ENCODE measurements at regions not wholly inside any gene's neighbourhood (a gene's known extent, or its start where the extent isn't known, plus 50 kb on each side); places are given as distances from the start of the nearest gene placed in this dataset.
A peak's percentile ranks its signal among the peaks of the same experiment; 100 is the strongest.

DNA sequence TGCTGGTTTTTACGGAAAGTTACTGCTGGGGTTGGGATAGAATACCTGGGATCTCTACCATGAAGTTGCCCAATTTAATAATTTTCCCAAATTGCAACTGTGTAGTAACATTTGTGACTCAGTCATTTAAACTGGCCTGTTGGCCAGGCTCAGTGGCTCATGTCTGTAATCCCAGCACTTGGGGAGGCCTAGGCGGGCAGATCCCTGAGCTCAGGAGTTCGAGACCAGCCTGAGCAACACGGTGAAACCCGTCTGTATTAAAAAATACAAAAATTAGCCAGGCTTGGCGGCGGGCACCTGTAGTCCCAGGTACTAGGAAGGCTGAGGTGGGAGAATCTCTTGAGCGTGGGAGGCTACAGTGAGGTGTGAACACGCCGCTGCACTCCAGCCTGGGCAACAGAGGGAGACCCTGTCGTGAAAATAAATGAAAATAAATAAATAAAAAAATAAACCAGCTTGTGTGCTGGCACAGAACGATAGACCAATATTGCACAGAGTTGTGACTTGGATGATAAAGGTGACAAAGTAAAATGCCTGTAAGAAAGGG is 160.7 kb upstream of the ZNF608 start:
- Histone ChIP-seq H2AFZ (ENCODE audit: low read length) (peak overlapping the region; percentile 82; the same call in 1 of the 2 replicates), H3K36me3 (ENCODE audit: insufficient read depth, low read length) (no peaks in the 10 kb centered on the region), H3K79me2 (ENCODE audit: insufficient read depth, low read depth, low read length) (no peaks in the 10 kb centered on the region), H3K9me2 (ENCODE audit: insufficient read depth, low read length) (no peaks in the 10 kb centered on the region), H4K20me1 (ENCODE audit: insufficient read depth, low read length) (no peaks in the 10 kb centered on the region), H3K9me3 (ENCODE audit: low read length) (no peaks in the 10 kb centered on the region), H3K4me3 (ENCODE audit: low read depth, low read length, poor library complexity, severe bottlenecking) (no peak overlapping the region), H3K4me1 (ENCODE audit: insufficient read depth, low read length, poor library complexity, severe bottlenecking) (peaks cover 32% of the 10 kb centered on the region), H3K27ac (ENCODE audit: low read depth, low read length, poor library complexity, severe bottlenecking) (no peak overlapping the region), H3K4me2 (ENCODE audit: low read length) (peak overlapping the region; percentile 32; the same call in 1 of the 2 replicates)
- TF ChIP-seq EZH2phosphoT487 (IDR thresholded peaks at IDR 0.05; ENCODE audit: borderline replicate concordance, low read depth, low read length): no peak
- TF ChIP-seq, protein P1, sequence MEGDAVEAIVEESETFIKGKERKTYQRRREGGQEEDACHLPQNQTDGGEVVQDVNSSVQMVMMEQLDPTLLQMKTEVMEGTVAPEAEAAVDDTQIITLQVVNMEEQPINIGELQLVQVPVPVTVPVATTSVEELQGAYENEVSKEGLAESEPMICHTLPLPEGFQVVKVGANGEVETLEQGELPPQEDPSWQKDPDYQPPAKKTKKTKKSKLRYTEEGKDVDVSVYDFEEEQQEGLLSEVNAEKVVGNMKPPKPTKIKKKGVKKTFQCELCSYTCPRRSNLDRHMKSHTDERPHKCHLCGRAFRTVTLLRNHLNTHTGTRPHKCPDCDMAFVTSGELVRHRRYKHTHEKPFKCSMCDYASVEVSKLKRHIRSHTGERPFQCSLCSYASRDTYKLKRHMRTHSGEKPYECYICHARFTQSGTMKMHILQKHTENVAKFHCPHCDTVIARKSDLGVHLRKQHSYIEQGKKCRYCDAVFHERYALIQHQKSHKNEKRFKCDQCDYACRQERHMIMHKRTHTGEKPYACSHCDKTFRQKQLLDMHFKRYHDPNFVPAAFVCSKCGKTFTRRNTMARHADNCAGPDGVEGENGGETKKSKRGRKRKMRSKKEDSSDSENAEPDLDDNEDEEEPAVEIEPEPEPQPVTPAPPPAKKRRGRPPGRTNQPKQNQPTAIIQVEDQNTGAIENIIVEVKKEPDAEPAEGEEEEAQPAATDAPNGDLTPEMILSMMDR (conservative IDR thresholded peaks at IDR 0.05; ENCODE audit: low read length): no peak
- DNase-seq (ENCODE audit: low spot score): no peak
- ChIA-PET POLR2A (interaction anchor here (0.6 to 4.2 kb wide), 2 partner anchors 13 to 53 kb away, joined by 3 to 27 read pairs; no protein-coding TSS in a partner anchor), CTCF (ENCODE audit: unreplicated experiment) (interaction anchor here (0.6 kb wide), 1 partner anchor 31 kb away, joined by 3 read pairs; no protein-coding TSS in a partner anchor)
- intact Hi-C loops (cut with micrococcal nuclease; ENCODE audit: unreplicated experiment): loop anchor here (10.0 kb wide), 1 partner anchor 252 kb away; no protein-coding TSS in a partner anchor
- BruUV-seq (replicated peaks): no TSS peak

DNA sequence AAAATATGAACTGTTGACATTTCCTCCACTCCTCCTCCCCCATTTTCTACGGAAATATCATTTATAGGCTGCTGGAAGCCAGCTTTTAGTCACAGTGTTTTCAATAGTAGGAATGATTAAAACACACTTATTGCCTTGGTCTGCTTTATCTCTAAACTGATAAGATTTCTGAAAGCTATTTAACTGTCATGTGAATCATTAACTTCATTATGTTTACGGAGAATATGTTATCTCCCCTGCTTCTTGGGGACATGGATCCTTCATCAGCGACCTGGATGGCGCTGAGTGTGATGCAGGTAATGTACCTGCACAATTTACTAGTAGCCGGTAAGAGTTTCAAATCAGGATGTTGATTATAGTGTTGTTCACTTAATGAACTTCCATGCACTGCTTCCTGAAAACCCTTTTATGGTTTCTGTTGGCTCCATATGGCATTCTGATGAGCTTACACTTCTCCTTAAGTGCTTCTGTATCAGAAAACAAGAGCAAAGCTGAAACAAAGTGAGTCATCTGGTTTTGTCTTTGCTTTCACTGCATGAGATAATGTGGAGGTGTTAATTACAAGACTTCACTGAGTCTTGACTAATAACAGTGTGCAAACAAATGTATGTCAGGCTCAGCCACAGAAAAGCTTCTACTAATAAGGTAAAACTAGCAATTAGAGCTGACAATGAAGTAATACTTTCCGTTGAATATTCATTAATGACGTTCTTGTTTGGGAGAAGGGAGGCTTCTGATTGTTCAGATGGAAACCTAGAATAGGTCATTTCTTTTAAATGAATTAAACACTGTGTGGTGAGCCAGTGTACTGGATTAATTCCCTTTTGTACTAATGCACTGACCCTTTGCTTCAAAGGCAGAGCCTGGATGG is 162.4 kb upstream of the ZNF608 start:
- 0 out of 2 replicates have a peak, but pooled peaks cover 4% of the 10 kb centered on the region for H3K9me3 ChIP-seq (ENCODE audit: low read length)
- peak overlapping the region; percentile 78 for H2AFZ ChIP-seq (ENCODE audit: low read length)
- H3K4me2 ChIP-seq (ENCODE audit: low read length): no peak overlapping the region
- intact Hi-C loops (cut with micrococcal nuclease; ENCODE audit: unreplicated experiment): loop anchor here (10.0 kb wide), 1 partner anchor 254 kb away; no protein-coding TSS in a partner anchor
- TF ChIP-seq, protein P1 (conservative IDR thresholded peaks at IDR 0.05; ENCODE audit: low read length): no peak
- TF ChIP-seq EZH2phosphoT487 (IDR thresholded peaks at IDR 0.05; ENCODE audit: borderline replicate concordance, low read depth, low read length): no peak
- POLR2A ChIA-PET: interaction anchor here (0.6 to 4.2 kb wide), 7 partner anchors 12 to 261 kb away, joined by 3 to 27 read pairs (median 4); no protein-coding TSS in a partner anchor
- H3K36me3 ChIP-seq (ENCODE audit: insufficient read depth, low read length): no peaks in the 10 kb centered on the region
- peaks cover 24% of the 10 kb centered on the region for H3K4me1 ChIP-seq (ENCODE audit: insufficient read depth, low read length, poor library complexity, severe bottlenecking)
- H3K79me2 ChIP-seq (ENCODE audit: insufficient read depth, low read depth, low read length): no peaks in the 10 kb centered on the region
- H4K20me1 ChIP-seq (ENCODE audit: insufficient read depth, low read length): no peaks in the 10 kb centered on the region
- CTCF ChIA-PET (ENCODE audit: unreplicated experiment): no interaction called here
- BruUV-seq (replicated peaks): no TSS peak
- no peaks in the 10 kb centered on the region for H3K9me2 ChIP-seq (ENCODE audit: insufficient read depth, low read length)
- no peak overlapping the region for H3K27ac ChIP-seq (ENCODE audit: low read depth, low read length, poor library complexity, severe bottlenecking)
- DNase-seq (ENCODE audit: low spot score): no peak
- H3K4me3 ChIP-seq (ENCODE audit: low read depth, low read length, poor library complexity, severe bottlenecking): no peak overlapping the region
